ENCODE measurements at regions not wholly inside any gene's neighbourhood (a gene's known extent, or its start where the extent isn't known, plus 50 kb on each side); places are given as distances from the start of the nearest gene placed in this dataset.

DNA sequence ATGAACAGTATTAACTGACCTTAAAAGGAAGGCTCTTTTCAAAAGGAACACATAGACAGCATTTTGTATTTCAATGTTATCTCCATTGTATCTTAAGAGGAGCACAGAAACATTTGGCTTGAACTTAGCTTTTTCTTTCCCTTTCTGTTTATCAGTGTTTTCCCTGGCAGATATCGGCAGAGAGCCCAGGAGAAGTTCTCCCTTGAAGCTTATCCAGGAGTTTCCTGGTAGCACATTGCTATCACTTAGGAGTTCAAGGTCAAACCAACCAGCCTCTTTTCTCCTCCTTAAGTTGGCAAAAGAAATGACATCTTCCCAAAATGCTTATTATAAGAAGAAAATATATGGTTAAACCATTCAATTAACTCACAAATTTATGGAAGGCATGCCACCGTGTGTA is 344.6 kb upstream of the UBE2E2 start:
- ChIA-PET POLR2A (ENCODE audit: low non-redundant PET) (no interaction called here), CTCF (no interaction called here)
- intact Hi-C loops (cut with micrococcal nuclease; ENCODE audit: unreplicated experiment): no loop called here

DNA sequence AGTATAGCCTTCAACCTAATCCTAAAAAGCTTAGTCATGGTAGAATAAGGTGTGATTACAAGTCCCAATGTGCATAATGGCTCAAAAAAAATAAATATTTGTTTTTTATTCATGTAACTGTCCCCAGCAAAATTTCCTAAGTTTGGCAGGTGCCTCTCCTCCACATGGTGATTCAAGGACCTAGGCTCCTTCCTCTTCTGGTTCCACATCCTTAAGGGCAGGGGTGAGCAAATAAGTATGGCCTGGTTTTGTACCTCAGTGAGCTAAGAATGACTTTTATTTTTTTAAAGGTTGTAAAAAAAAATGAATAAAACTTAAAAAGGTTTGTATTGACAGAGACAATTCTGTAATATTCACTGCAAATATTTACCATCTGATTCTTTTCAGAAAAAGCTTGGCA is 343.5 kb upstream of the UBE2E2 start:
- H3K36me3 ChIP-seq (ENCODE audit: insufficient read depth, low read length, poor library complexity, severe bottlenecking): no peaks in the 10 kb centered on the region
- CTCF ChIA-PET: no interaction called here
- peaks cover 17% of the 10 kb centered on the region for H3K9me3 ChIP-seq (ENCODE audit: low read depth, low read length, poor library complexity, severe bottlenecking)
- intact Hi-C loops (cut with micrococcal nuclease; ENCODE audit: unreplicated experiment): no loop called here
- no peak for DNase-seq (ENCODE audit: low spot score)
- TF ChIP-seq, protein P1, sequence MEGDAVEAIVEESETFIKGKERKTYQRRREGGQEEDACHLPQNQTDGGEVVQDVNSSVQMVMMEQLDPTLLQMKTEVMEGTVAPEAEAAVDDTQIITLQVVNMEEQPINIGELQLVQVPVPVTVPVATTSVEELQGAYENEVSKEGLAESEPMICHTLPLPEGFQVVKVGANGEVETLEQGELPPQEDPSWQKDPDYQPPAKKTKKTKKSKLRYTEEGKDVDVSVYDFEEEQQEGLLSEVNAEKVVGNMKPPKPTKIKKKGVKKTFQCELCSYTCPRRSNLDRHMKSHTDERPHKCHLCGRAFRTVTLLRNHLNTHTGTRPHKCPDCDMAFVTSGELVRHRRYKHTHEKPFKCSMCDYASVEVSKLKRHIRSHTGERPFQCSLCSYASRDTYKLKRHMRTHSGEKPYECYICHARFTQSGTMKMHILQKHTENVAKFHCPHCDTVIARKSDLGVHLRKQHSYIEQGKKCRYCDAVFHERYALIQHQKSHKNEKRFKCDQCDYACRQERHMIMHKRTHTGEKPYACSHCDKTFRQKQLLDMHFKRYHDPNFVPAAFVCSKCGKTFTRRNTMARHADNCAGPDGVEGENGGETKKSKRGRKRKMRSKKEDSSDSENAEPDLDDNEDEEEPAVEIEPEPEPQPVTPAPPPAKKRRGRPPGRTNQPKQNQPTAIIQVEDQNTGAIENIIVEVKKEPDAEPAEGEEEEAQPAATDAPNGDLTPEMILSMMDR (conservative IDR thresholded peaks at IDR 0.05; ENCODE audit: low read depth, low read length): no peak
- no peak for TF ChIP-seq EZH2 (IDR thresholded peaks at IDR 0.05; ENCODE audit: borderline replicate concordance, low read depth, low read length, poor library complexity, severe bottlenecking)
- H3K27ac ChIP-seq (ENCODE audit: low read depth, low read length, poor library complexity, severe bottlenecking): no peak overlapping the region
- POLR2A ChIA-PET (ENCODE audit: low non-redundant PET): no interaction called here
- no peaks in the 10 kb centered on the region for H3K4me1 ChIP-seq (ENCODE audit: insufficient read depth, low read length, poor library complexity, severe bottlenecking)
- no peaks in the 10 kb centered on the region for H3K27me3 ChIP-seq (replicated peaks; ENCODE audit: insufficient read depth, low read depth, low read length, poor library complexity)
- no peak overlapping the region for H3K4me3 ChIP-seq (ENCODE audit: low read depth, low read length, poor library complexity, severe bottlenecking)
- BruUV-seq (replicated peaks): no TSS peak

More for the DNA sequence above, 344.6 kb upstream of the UBE2E2 start:
- no peak overlapping the region for H3K4me3 ChIP-seq (ENCODE audit: low read depth, low read length, poor library complexity, severe bottlenecking)
- H3K36me3 ChIP-seq (ENCODE audit: insufficient read depth, low read length, poor library complexity, severe bottlenecking): no peaks in the 10 kb centered on the region
- no peak overlapping the region for H3K27ac ChIP-seq (ENCODE audit: low read depth, low read length, poor library complexity, severe bottlenecking)
- DNase-seq (ENCODE audit: low spot score): no peak
- peaks cover 17% of the 10 kb centered on the region for H3K9me3 ChIP-seq (ENCODE audit: low read depth, low read length, poor library complexity, severe bottlenecking)
- H3K4me1 ChIP-seq (ENCODE audit: insufficient read depth, low read length, poor library complexity, severe bottlenecking): no peaks in the 10 kb centered on the region
- no TSS peak for BruUV-seq (replicated peaks)
- no peaks in the 10 kb centered on the region for H3K27me3 ChIP-seq (replicated peaks; ENCODE audit: insufficient read depth, low read depth, low read length, poor library complexity)
- no peak for TF ChIP-seq EZH2 (IDR thresholded peaks at IDR 0.05; ENCODE audit: borderline replicate concordance, low read depth, low read length, poor library complexity, severe bottlenecking)
- TF ChIP-seq, protein P1 (conservative IDR thresholded peaks at IDR 0.05; ENCODE audit: low read depth, low read length): no peak

DNA sequence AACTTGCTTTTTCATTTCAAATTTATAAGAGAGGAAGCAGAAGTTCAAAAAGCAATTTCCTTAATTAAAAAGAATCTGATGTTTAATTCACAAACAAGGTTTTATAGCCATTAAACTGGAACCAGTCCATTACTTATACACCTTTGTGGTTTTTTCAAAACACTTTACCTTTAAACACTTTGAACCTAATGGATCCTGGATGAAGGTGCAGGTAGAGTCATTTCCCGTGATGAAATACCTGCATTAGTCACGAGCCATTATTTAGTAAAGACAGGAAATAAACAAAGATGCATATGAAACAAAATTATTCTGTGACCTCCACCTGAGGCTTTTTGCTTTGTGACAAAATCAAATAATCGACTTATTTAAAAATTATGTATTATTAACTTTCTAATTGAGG is 341.7 kb upstream of the UBE2E2 start:
- ChIA-PET CTCF (no interaction called here), POLR2A (ENCODE audit: low non-redundant PET) (no interaction called here)
- intact Hi-C loops (cut with micrococcal nuclease; ENCODE audit: unreplicated experiment): no loop called here
- Histone ChIP-seq H3K9me3 (ENCODE audit: low read depth, low read length, poor library complexity, severe bottlenecking) (peaks cover 17% of the 10 kb centered on the region), H3K27ac (ENCODE audit: low read depth, low read length, poor library complexity, severe bottlenecking) (no peak overlapping the region), H3K4me1 (ENCODE audit: insufficient read depth, low read length, poor library complexity, severe bottlenecking) (no peaks in the 10 kb centered on the region), H3K4me3 (ENCODE audit: low read depth, low read length, poor library complexity, severe bottlenecking) (no peak overlapping the region), H3K27me3 (replicated peaks; ENCODE audit: insufficient read depth, low read depth, low read length, poor library complexity) (no peaks in the 10 kb centered on the region), H3K36me3 (ENCODE audit: insufficient read depth, low read length, poor library complexity, severe bottlenecking) (no peaks in the 10 kb centered on the region)
- no TSS peak for BruUV-seq (replicated peaks)
- DNase-seq (ENCODE audit: low spot score): no peak
- TF ChIP-seq EZH2 (IDR thresholded peaks at IDR 0.05; ENCODE audit: borderline replicate concordance, low read depth, low read length, poor library complexity, severe bottlenecking): no peak
- TF ChIP-seq, protein P1 (conservative IDR thresholded peaks at IDR 0.05; ENCODE audit: low read depth, low read length): no peak
